Pons (tissue), 1 donor: ENCODE measurements at regions not wholly inside any gene's neighbourhood (a gene's known extent, or its start where the extent isn't known, plus 50 kb on each side); places are given as distances from the start of the nearest gene placed in this dataset.
"Not testable (repeated sequence)": the region's sequence is repeated elsewhere in the genome, so short reads cannot be mapped to it uniquely, and the experiment has no call there.

Source experiments
- DNase-seq: peaks from one replicate; pipeline ENCODE4 v3.0.0-alpha.2; 2016; ENCODE audit warnings: low spot score

DNA sequence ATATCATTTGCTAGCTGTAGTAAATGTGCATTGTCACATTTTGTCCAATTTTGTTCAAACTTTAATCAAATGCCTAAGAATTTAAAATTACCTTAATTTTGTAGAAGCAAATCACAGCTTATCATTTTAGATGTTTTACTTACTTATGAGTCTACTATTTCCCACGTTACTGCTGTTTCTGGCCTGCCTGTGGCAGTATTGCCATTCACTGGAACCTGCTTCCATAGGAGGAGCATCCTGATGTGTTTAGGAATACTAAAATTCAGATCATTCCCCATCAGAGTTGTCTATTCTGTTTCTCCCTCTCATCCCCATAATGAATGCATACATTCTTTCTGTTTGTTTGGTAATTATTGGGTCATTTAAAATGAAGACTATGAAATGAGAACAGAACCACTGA lies 119.5 kb upstream of the SNRPN start:
- no peak for DNase-seq

DNA sequence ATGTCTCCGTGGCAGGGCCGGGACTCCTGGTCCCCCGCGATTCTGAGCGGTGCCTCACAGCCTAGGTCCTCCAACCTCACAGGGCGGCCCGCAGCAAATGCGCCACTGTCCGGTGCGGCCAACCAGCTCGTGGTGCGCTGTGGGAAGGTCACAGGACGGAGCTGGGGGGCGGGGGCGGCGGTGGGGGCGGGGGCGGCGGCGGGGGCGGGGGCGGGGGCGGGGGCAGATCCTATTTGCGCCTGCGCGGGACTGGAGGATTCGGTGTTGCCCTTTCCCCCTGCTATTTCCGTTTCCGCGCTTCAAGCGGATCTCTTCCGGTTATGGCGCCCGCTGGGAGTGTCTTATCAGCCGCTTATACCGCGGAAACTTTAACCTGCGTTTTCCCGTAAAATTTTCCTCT lies 106.7 kb upstream of the SNRPN start:
- peak; percentile 41 for DNase-seq

DNA sequence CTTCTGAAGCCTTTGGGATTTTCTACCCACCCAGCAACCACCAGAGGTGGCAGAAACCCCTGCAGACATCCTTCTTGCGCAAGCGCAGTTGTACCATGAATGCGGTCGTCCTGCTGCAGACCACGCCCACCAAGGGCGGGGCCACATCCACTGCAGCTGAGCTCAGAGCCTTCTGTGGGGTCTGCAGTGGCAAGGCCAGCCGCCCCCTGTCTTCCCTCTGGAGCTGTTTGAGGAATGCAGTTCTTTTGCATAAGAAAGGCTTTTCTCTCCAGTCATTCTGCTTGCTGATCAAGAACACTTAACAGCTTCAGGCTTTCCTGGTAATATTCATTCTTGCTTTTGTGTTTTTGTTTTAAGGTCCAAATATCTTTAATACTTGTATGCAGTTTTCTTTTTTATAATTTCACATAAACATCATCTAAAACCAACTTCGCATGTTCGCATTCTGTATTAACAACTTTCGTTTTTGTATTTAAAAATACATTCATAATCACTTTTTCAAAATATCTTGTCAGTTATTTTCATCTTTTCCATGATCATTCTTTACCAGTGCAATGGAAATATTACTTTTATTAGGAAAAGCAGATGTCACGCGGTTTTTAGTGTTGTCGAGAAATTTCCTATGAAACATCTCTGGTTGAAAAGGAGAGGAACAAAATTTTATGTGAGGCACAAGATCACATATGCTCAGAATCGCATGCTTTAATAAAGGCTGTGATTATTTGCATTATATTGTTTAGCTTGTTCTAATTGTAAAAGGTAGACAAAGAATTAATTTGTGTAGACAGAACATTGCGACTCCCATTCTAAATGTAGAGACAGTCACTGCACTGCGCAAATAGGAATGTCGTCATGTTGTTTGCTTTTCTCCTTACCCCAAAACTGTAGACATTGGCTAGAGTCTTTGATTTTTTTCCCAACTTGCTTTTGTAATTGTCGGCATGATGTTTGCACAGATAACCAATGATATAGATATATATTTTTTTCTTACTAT lies 98.1 kb upstream of the SNRPN start:
- DNase-seq: peak; percentile 21

DNA sequence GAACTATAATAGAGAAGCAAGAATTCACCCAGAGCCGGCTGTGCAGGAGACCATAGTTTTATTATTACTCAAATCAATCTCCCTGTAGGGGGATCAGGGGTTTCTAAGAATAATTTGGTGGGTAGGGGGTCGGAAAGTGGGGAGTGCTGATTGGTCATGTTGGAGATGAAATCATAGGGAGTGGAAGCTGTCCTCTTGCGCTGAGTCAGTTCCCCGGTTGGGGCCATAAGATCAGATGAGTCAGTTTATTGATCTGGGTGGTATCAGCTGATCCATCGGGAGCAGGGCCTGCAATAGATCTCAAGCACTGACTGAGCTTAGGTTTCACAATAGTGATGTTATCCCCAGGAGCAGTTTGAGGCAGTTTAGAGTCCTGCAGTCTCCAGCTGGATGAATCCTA lies 97.0 kb upstream of the SNRPN start:
- DNase-seq: no peak

DNA sequence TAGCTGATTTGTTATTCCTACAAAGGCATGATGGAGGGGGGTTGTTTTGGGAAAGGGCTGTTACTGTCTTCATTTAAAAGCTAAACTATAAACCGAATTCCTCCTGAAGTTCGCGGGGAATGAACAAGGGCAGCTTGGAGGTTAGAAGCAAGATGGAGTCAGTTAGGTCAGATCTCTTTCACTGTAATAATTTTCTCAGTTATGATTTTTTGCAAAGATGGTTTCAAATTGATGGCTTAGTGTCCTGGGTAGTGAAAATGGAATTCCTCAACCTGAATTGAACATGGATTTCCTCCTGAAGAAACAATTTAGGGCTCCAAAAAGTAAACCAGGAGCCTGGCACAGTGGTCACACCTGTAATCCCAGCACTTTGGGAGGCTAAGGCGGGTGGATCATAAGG lies 96.6 kb upstream of the SNRPN start:
- DNase-seq: not testable (repeated sequence)

DNA sequence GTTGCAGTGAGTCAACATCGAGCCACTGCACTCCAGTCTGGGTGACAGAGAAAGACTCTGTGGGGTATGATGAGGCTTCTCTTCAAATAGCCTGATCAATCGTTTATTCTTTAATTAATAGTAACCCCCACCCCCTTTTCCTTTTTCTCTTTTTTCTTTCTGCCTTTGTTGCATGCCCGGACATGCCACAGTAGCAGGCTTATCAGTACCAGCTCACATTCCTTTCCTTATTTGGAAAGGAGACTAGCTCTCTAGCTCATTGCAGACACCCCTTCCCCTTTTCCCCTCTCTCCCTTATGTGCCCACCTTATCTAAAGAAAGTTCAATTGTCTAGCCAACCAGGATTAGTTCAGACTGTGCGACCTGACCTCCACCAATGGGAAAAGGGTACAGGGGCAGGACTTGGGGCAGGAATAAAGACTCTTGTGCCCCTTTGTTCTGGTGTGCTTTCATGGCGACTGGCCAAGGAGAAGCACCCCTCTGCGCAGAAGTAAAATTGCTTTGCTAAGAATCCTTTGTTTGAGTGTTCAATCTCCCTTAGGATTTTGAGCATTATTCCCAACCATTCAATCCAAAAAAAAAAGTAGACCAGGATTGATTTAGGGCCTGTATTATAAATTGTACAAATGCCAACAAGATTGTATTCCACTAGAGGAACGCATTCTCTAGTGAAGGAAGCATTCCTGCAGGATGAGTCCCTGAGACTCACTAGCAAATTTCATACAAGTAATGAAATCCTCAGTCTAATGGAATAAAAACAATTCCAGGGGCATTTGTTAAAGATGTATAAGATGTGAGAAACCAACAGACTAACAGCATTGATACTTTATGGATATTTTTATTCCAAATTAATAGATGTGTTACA lies 95.8 kb upstream of the SNRPN start:
- DNase-seq: no peak

DNA sequence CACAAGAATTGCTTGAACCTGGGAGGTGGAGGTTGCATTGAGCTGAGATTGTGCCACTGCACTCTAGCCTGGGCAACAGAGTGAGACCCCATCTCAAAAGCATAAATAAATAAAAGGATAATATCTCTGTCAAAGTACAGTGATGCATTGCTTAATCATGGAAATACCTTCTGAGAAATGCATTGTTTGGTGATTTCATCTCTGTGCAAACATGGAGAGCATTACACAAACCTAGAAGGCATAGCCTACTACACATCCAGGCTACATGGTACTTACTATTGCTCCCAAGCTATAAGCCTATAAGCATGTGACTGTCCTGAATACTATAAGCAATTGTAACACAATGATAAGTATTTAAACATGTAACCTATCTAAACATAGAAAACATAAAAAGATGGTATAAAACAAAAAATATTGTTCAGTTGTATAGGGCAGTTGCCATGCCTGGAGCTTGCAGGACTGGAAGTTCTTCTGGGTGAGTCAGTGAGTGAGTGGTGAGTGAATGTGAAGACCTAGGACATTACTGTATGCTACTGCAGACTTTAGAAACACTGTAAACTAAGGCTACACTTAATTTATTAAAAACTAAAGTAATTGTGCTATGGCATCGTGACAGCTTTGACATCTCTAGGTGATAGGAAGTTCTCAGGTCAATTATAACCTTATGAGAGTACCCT lies 93.6 kb upstream of the SNRPN start:
- DNase-seq: no peak

DNA sequence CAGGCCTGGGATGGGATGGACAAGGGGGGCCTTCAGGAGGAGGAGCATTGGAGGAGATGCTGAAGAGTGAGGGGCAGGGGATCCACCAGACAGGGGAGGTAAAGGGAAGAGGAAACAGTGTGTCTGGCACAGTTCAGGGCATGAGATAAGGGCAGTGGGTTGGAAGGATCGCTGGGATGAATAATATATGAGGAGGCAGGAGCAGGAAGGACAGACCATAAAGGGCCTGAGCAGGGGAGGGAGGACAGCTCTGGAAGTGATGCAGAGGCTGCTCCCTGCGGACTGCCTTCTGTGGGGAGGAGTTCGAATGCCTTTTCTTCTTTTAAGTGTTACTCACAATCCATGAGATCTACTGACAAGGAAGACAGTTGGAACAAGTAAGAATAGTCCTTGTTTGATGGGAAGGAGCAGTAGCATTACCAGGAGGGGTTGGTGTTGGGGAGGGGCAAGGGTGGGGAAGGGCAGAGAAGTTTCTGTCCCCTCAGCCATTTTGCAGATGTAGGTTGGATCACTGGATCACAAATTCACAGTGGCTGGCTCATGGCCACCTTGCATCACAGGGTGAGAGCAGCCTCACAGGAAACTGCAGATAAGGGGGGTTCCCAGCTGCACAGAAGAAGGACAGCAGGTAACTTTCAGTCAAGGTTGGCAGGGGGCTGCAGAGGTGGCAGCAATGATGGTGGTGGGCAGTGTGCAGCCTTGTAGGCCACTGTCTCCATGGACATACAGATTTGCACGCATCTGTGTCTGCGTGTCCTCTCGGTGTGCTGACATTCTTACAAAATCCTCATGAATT lies 91.9 kb upstream of the SNRPN start:
- no peak for DNase-seq

DNA sequence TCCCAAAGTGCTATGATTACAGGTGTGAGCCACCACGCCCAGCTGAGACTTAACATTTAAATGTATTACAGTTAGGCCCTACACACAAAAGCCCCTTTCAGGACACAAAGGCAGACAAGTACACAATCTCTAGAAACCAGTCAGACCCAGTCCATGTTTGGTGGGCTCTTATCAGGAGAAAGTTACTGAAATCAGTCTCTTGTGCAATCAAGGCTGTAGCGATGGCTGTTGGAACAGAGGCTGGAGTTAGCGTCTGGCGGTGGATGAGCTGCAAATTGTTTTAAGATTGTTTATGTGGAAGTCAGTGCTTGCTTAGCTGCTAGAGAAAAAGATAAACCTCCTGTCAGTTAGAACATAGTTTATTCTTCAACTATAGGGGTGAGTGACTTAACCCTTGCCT lies 89.5 kb upstream of the SNRPN start:
- DNase-seq: no peak

DNA sequence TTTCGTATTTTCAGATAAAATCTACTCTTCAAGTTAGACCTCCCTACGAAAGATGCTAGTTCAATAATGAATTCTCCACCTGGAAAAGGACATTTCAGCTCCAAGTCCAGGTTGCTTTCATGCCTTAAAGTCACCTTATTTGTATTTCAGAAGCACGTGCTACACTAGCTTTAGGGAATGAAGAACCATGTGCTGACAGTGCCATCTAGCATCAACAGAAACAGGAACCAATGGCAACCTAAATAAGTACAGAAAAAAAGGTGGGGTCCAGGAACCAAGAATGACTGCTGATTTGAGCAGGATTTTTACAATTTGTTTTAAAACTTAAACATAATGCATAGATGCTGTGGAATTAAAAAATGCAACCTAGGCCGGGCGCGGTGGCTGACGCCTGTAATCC lies 77.6 kb upstream of the SNRPN start:
- DNase-seq: no peak

DNA sequence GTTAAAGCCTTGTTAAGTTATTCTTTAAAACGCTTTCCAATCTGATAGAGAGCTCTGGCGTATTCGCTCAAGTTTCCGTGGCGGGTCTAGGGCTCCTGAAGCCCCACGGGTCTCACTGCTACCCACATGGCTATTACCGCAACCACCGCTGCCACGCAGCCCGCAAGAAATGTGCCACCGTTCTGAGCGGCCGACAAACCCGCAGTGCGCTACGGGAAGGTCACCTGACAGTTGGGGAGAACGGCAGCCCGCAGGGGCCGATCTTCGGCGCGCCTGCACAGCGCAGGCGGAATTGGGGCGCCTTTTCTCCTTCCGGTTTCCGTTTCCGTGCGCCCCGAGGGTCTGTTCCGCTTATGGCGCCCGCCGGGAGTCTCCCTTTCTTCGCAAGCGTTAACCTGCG lies 76.6 kb upstream of the SNRPN start:
- peak; percentile 11 for DNase-seq

DNA sequence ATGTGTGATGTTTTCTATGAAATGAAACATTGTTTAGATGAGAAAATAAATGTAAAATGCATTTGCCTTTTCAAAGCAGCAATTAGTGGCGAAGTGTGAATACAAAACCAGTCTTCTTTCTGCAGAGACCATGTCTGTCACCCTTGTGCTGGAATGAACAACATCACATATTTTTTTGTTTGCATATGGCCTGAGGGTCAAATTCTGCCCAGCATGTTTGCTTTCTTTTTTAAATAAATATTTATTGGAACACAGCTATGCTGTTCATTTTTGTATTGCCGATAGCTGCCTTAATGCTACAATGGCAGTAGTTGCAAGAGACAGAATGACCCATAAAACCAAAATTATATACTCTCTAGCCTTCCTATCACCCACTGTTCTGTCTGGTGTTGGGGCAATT lies 75.3 kb upstream of the SNRPN start:
- DNase-seq: no peak

DNA sequence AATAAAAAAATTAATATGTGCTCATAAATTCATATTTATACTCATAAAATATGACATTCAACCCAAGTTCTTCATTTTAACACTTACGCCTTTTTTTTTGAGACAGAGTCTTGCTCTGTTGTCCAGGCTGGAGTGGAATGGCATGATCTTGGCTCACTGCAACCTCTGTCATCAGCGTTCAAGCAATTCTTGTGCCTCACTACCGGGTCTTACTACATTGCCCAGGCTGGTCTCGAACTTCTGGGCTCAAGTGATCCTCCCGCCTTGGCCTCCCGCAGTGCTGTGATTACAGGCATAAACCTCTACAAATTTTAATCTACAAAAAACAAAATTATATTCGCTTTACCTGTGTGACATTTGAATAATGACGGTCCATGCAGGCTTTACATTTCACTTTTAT lies 74.1 kb upstream of the SNRPN start:
- no peak for DNase-seq

DNA sequence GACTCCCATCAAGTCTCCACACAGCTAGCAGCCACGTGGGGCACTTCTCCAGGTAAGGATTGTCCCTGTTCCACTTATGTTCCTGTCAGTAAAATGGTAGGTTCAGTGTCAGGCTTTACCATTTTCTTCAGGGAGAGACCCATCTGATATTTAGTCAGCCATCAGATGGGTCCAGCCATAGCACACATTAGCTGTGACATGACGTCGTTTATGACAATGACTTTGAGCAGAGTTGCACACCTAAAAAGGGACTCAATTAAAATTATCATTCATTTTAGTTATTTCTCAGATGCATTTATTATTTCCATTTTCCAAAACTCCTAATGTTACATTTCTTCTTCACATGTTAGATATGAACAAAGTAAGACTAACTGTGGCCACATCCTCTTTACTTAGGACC lies 68.2 kb upstream of the SNRPN start:
- no peak for DNase-seq

DNA sequence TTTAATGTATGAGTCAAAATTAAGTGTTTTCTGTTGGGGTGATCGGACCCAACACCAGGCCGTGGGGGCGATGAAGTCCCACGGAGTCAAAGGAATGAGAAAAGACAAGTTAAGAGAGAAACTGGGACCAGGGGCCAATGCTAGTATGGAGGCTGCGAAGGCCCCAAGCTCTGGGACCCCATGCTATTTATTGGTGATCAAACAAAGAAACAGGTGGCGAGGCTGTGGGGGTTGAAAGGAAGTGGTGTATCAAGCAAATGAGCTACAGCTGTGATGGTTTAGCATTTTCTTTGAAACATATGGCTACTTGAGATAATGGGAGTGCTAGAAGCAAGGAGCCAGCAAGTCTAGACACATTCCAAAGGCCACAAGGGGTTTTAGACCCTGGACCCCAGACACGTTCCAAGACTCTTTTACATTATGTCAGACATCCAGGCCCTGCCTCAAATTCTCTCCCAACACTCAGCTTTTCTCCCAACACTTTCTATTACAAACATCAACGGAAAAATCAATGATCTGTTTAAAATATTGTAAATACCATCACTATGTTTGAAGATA lies 56.0 kb upstream of the SNRPN start:
- no peak for DNase-seq

DNA sequence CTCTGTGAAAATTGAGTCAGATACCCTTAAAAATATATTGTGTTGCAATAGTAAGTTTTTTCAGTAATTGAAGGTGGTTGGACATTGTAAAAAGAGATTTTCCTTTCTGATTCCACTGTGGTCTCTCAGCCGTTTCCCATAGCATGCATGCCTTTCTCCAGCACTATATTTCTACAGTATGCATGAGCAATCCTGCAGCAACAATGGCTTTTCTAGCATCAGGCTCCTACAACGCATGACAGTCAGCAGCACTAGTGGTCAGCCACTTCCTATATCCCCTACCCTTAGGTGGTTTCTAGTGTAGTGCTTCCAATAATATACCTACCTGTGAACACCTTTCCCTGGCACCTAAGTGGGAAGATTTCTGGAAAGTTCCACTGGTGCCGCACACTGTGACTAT lies 55.4 kb upstream of the SNRPN start:
- DNase-seq: no peak

DNA sequence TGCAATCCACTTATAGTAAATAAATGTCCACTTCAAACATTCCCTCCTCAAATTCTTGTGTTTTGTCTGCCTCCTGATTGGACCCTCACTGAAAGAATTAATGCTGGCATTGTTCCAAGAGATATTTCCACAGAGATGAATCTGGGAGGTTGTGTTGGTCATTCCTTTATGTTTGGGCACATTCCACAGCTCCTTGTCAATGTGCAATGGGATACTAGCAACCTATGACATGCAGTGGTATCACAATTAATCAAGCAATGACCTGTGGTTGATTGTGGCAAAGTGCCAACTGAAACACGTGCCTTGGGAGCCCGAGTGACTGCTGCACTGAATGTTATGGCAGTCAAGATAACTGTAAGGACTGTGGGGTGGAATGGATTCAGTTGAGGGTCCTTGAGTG lies 55.0 kb upstream of the SNRPN start:
- DNase-seq: no peak

DNA sequence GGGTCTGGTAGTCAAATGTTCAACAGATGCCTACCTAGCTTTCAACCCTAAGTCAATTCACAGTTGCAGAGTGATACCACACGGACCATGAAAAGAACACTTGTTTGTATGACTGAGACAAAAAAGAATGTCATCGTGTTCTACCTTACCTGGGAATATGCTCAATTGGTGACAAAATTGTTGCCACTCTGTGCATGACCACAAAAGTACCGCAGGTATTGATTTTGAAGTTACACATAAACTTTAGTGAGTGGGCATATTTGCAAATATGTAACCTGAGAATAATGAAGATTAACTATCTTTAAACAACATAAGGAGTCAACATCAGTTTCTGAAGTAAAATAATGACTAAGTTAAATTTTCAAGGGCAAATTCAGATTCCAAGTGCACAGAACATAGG lies 53.4 kb upstream of the SNRPN start:
- no peak for DNase-seq
